ENCODE measurements at regions not wholly inside any gene's neighbourhood (a gene's known extent, or its start where the extent isn't known, plus 50 kb on each side); places are given as distances from the start of the nearest gene placed in this dataset.

DNA sequence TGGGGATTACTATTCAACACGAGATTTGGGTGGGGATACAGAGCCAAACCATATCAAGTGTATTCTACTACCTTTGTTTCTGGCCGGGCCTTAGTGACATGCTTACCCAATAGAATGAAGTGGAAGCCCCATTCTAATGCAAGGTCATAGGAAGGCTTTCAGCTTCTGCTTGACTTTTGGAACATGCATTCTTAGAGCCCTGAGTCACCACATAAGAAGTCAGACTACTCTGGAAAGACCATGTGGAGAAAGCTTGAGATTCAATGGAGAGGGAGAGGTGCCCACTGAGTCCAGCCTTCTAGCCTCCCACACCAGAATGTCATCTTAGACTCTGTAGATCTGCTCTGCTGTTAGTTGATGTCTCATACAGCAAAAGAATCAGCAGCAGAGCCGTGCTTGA is 155.7 kb upstream of the FBN2 start (continued):
- TF ChIP-seq EHMT2 (IDR thresholded peaks at IDR 0.05; ENCODE audit: borderline replicate concordance, low read depth, low read length) (no peak), POLR2AphosphoS5 (IDR thresholded peaks at IDR 0.05; ENCODE audit: low read depth, low read length) (no peak)

DNA sequence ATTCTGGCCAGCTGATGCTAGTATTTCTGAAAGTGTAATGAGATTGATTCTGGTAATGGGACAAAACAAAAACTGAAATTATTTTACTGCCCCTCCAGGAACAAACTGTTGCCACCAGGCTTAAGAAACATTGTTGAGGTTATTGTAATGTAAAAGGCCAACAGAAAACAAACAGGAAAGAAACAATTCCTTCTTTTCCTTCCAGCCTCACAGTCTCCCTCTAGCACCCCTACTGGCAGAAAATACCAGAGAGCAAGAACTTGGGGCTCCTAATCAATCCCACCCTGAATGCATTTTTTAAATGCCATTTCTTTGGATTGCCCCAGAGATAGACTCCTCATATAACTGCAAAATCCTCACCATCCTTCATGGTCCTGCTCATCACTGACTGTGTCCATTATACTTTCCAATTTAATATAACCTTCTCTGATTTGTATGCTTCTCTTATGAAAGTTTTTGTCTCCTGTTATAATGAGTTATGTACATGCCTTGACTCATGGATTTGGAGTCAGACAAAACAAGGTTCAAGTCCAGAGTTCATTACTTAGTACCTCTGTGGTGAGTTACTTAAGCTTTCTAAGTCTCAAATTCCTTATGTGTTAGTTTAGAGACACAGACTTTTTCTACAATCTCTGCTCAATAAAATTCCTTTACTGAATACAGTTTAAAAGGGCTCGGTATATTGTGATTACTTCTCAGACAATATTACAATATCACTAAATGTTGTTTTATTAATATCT is 157.9 kb upstream of the FBN2 start:
- intact Hi-C loops (cut with micrococcal nuclease; ENCODE audit: unreplicated experiment) = no loop called here
- POLR2A ChIA-PET = no interaction called here
- WGBS (ENCODE audit: low lambda C conversion rate) = 6% methylated on average over 1 of the region's 1 CpG

More for the DNA sequence above, 157.9 kb upstream of the FBN2 start:
- TF ChIP-seq, protein P1, sequence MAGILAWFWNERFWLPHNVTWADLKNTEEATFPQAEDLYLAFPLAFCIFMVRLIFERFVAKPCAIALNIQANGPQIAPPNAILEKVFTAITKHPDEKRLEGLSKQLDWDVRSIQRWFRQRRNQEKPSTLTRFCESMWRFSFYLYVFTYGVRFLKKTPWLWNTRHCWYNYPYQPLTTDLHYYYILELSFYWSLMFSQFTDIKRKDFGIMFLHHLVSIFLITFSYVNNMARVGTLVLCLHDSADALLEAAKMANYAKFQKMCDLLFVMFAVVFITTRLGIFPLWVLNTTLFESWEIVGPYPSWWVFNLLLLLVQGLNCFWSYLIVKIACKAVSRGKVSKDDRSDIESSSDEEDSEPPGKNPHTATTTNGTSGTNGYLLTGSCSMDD (CRISPR knock-in tag; IDR thresholded peaks at IDR 0.05) = no peak
- TF ChIP-seq, protein P2, sequence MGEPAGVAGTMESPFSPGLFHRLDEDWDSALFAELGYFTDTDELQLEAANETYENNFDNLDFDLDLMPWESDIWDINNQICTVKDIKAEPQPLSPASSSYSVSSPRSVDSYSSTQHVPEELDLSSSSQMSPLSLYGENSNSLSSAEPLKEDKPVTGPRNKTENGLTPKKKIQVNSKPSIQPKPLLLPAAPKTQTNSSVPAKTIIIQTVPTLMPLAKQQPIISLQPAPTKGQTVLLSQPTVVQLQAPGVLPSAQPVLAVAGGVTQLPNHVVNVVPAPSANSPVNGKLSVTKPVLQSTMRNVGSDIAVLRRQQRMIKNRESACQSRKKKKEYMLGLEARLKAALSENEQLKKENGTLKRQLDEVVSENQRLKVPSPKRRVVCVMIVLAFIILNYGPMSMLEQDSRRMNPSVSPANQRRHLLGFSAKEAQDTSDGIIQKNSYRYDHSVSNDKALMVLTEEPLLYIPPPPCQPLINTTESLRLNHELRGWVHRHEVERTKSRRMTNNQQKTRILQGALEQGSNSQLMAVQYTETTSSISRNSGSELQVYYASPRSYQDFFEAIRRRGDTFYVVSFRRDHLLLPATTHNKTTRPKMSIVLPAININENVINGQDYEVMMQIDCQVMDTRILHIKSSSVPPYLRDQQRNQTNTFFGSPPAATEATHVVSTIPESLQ (CRISPR knock-in tag; conservative IDR thresholded peaks at IDR 0.05) = no peak
- TF ChIP-seq, protein P3, sequence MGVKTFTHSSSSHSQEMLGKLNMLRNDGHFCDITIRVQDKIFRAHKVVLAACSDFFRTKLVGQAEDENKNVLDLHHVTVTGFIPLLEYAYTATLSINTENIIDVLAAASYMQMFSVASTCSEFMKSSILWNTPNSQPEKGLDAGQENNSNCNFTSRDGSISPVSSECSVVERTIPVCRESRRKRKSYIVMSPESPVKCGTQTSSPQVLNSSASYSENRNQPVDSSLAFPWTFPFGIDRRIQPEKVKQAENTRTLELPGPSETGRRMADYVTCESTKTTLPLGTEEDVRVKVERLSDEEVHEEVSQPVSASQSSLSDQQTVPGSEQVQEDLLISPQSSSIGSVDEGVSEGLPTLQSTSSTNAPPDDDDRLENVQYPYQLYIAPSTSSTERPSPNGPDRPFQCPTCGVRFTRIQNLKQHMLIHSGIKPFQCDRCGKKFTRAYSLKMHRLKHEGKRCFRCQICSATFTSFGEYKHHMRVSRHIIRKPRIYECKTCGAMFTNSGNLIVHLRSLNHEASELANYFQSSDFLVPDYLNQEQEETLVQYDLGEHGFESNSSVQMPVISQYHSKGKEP (CRISPR knock-in tag; IDR thresholded peaks at IDR 0.05) = no peak
- TF ChIP-seq, protein P4, sequence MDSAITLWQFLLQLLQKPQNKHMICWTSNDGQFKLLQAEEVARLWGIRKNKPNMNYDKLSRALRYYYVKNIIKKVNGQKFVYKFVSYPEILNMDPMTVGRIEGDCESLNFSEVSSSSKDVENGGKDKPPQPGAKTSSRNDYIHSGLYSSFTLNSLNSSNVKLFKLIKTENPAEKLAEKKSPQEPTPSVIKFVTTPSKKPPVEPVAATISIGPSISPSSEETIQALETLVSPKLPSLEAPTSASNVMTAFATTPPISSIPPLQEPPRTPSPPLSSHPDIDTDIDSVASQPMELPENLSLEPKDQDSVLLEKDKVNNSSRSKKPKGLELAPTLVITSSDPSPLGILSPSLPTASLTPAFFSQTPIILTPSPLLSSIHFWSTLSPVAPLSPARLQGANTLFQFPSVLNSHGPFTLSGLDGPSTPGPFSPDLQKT (CRISPR knock-in tag; IDR thresholded peaks at IDR 0.05; ENCODE audit: borderline replicate concordance) = no peak
- TF ChIP-seq TGIF2 (CRISPR knock-in tag; IDR thresholded peaks at IDR 0.05) (no peak), WIZ (CRISPR knock-in tag; IDR thresholded peaks at IDR 0.05) (no peak), ATF1 (CRISPR knock-in tag; IDR thresholded peaks at IDR 0.05) (no peak), ZNF382 (CRISPR knock-in tag; IDR thresholded peaks at IDR 0.05; ENCODE audit: borderline replicate concordance) (no peak), STAT5B (CRISPR knock-in tag; IDR thresholded peaks at IDR 0.05) (no peak), PHF8 (CRISPR knock-in tag; IDR thresholded peaks at IDR 0.05) (no peak), ATF7 (IDR thresholded peaks at IDR 0.05) (no peak), ATF7 (CRISPR knock-in tag; IDR thresholded peaks at IDR 0.05) (no peak)
- Histone ChIP-seq H3K79me2 (ENCODE audit: insufficient read depth, low read length) (no peaks in the 10 kb centered on the region), H3K27ac (ENCODE audit: extremely low read length, insufficient read depth, low read length) (no peak overlapping the region), H3K27me3 (ENCODE audit: control insufficient read depth in 1 of 2, insufficient read depth in 2 of 2, low read length in 2 of 2) (no peaks in the 10 kb centered on the region), H3K9ac (ENCODE audit: insufficient read depth, low read depth, low read length) (no peak overlapping the region), H2AFZ (ENCODE audit: low read length) (no peak overlapping the region), H3K36me3 (replicated peaks in 1 of 2; ENCODE audit: control insufficient read depth in 1 of 2, insufficient read depth in 2 of 2, low read length in 2 of 2) (no peaks in the 10 kb centered on the region), H4K20me1 (ENCODE audit: insufficient read depth, low read length) (no peaks in the 10 kb centered on the region), H3K4me3 (replicated peaks in 1 of 3; ENCODE audit: insufficient read depth in 1 of 3, low read depth in 2 of 3, low read length in 3 of 3) (no peak overlapping the region), H3K4me2 (ENCODE audit: low read depth, low read length) (no peak overlapping the region), H3K9me3 (ENCODE audit: low read length) (no peaks in the 10 kb centered on the region), H3K4me1 (ENCODE audit: insufficient read depth, low read length) (no peaks in the 10 kb centered on the region)
- in situ Hi-C loops (cut with HindIII; ENCODE audit: extremely low pct_ligation_motif_present, low pct_unique_long_range_greater_than_20kb) = no loop called here
- FAIRE-seq (no peak), ATAC-seq (no peak), DNase-seq (ENCODE audit: low spot score) (no peak)
- BruUV-seq (replicated peaks) = no TSS peak
- CTCF ChIA-PET (ENCODE audit: low intra/inter-chr PET ratio, low total read pairs) = no interaction called here

Measured in HepG2 (cell line).